ENCODE measurements at regions not wholly inside any gene's neighbourhood (a gene's known extent, or its start where the extent isn't known, plus 50 kb on each side); places are given as distances from the start of the nearest gene placed in this dataset.

GRCh38 chr3:190995156-190995555 is 132.7 kb upstream of the GMNC start:
- TF ChIP-seq POLR2A (IDR thresholded peaks at IDR 0.05) (no peak), CTCF (IDR thresholded peaks at IDR 0.05) (no peak)
